Endothelial cell of umbilical vein (primary cell): ENCODE measurements at regions not wholly inside any gene's neighbourhood (a gene's known extent, or its start where the extent isn't known, plus 50 kb on each side); places are given as distances from the start of the nearest gene placed in this dataset.

Experiments
- GATA2 ChIP-seq: IDR thresholded peaks from 2 replicates; pipeline ENCODE4 v1.7.0; 2011; ENCODE audit warnings: low read depth, mild to moderate bottlenecking, moderate library complexity, mixed read lengths, low read length; ENCODE audit not compliant: insufficient read length, insufficient read depth
- POLR2A ChIP-seq: IDR thresholded peaks from 2 replicates; pipeline ENCODE4 v1.6.1; 2012; ENCODE audit warnings: low read depth, mild to moderate bottlenecking, control low read depth, low read length

- TF ChIP-seq POLR2A (no peak), GATA2 (no peak)
Measured at GRCh38 chr12:61037792-61038191, 1222.4 kb upstream of the USP15 start.
